ENCODE measurements at regions not wholly inside any gene's neighbourhood (a gene's known extent, or its start where the extent isn't known, plus 50 kb on each side); places are given as distances from the start of the nearest gene placed in this dataset.
"Not testable (repeated sequence)": the region's sequence is repeated elsewhere in the genome, so short reads cannot be mapped to it uniquely, and the experiment has no call there.

DNA sequence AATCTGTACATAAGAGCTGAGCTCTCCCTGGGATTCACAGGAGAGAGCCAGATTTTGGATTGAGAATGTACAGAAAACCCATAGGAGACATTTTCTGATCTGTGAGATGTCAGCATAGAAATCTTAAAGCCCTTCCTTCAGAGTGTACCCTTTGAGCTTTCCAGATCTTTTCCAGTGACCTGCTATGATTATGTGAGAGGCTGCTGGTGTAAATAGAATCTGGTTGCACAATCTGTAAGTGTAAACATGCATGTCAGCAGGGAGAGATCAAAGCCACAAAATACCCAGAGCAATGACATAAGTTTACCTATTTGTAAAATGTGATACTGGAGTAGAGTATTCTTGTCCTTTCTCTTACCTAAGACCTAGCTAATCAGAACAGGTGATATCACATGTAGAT lies 471.9 kb downstream of the FOXD4L5 start:
- not testable (repeated sequence) for DNase-seq (ENCODE audit: low read depth in 3 of 3)

DNA sequence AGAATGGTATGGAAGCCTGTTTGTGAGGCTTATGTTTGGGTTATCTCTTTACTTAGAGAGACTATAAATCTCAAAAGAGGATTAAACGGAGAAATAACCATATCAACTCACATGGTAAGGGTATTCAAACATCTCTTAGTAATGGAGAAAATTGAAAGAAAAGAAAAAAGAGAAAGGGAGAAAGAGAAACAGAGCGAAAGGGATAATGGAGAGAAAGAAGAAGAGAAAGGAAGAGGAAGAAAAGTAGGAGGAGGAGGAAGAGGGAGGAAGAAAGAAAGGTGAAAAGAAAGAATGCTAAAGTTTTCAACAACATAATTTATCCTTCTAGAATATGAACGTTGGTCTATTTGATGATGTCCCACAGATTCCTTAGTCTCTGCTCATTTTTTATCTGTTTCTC lies 506.3 kb downstream of the FOXD4L5 start:
- DNase-seq (ENCODE audit: low read depth in 3 of 3): not testable (repeated sequence)

DNA sequence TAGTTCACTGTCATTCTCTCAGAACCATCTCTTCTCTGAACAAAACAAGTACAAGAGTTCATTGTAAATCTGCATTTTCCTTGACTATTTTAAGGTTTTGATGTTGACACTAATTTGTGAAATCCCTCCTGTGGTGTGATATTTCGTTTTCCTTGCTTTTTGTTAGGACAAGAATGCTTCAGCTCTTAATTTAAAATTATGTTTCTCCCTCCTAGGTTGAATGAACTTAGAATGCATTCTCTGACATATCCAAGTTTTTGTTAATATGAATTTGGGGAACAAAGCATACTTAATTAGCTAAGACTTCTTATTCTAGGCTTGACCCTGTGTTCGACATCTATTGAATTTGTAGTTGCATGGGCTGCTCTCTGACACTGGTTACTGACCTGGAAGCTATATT lies 508.7 kb downstream of the FOXD4L5 start:
- DNase-seq (ENCODE audit: low read depth in 3 of 3): not testable (repeated sequence)

GRCh38 chr9:64774813-64775793 lies 509.9 kb downstream of the FOXD4L5 start:
- peak in 1 of 3 experiments; percentile 1 for DNase-seq (ENCODE audit: low read depth in 3 of 3)

DNA sequence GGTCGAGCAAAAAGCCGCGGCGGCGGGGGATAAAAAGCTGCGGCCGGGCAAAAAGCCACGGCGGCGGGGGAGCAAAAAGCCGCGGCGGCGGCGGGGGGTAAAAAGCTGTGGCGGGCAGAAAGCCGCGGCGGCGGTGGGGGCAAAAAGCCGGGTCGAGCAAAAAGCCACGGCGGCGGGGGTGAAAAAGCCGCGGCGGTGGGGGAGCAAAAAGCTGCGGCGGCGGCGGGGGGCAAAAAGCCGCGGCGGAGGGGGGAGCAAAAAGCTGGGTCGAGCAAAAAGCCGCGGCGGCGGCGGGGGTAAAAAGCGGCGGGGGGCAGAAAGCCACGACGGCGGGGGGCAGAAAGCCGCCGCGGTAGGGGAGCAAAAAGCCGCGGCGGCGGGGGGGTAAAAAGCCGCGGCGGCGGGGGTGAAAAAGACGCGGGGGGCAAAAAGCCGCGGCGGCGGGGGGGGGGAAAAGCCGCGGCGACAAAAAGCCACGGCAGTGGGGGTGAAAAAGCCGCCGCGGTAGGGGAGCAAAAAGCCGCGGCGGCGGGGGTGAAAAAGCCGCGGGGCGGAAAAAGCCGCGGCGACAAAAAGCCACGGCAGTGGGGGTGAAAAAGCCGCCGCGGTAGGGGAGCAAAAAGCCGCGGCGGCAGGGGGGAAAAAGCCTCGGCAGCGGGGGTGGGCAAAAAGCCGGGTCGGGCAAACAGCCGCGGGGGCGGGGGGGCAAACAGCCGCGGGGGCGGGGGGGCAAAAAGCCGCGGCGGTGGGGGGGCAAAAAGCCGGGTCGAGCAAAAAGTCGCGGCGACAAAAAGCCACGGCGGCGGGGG lies 510.8 kb downstream of the FOXD4L5 start:
- peak in 1 of 3 experiments; percentile 0 for DNase-seq (ENCODE audit: low read depth in 3 of 3)

DNA sequence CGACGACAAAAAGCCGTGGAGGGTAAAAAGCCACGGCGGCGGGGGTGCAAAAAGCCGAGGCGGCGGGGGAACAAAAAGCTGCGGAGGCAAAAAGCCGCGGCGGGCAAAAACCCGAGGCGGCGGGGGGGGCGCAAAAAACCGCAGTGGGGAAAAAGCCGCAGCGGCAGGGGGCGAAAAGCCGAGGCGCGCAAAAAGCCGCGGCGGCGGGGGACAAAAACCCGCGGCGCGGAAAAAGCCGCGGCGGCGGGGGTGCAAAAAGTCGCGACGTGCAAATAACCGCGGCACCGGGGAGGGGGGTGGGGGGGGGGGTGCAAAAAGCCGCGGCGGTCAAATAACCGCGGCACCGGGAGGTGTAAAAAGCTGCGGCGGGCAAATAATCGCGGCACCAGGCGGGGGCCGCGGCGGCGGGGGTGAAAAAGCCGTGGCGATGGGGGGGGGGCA lies 511.5 kb downstream of the FOXD4L5 start:
- DNase-seq (ENCODE audit: low read depth in 3 of 3): no peak

GRCh38 chr9:64772751-64773331 lies 512.2 kb downstream of the FOXD4L5 start:
- not testable (repeated sequence) for DNase-seq (ENCODE audit: low read depth in 3 of 3)

GRCh38 chr9:64772123-64772736 lies 512.8 kb downstream of the FOXD4L5 start:
- DNase-seq (ENCODE audit: low read depth in 3 of 3): not testable (repeated sequence)
